HCT116 (cell line): ENCODE measurements at regions not wholly inside any gene's neighbourhood (a gene's known extent, or its start where the extent isn't known, plus 50 kb on each side); places are given as distances from the start of the nearest gene placed in this dataset.
"Not testable (repeated sequence)": the region's sequence is repeated elsewhere in the genome, so short reads cannot be mapped to it uniquely, and the experiment has no call there.

Experiments
- ATAC-seq: fragments of 200-7000 bp; cut with Tn5 transposase; 2 replicates; pipeline ENCODE4 v1.9.1; 2020; ENCODE audit warnings: mild to moderate bottlenecking, moderate library complexity
- BruUV-seq: library from RNA; stranded (reverse); fragments of 400-500 nt; replicated peaks from 2 replicates; lab custom pipeline; 2021; lab: Mats Ljungman, UMichigan
- CTCF ChIA-PET: fragments of 300-600 bp; sonication (Branson Sonifier 250); formaldehyde crosslinking; loops from one replicate; lab custom pipeline; 2021; ENCODE audit warnings: antibody characterized with exemption; lab: Charles Lee
- POLR2A ChIA-PET: fragments of 300-600, 350-600 bp; sonication (Branson Sonifier 250); formaldehyde crosslinking; loops from one replicate; lab custom pipeline; 2021; ENCODE audit warnings: antibody characterized with exemption; lab: Charles Lee
- RAD21 ChIA-PET, 2 experiments: fragments of 300-600 bp; sonication (Branson Sonifier 250); formaldehyde crosslinking; loops; one replicate each; lab custom pipeline; 2023; ENCODE audit warnings: low total read pairs in 2 of 2; ENCODE audit not compliant: uncharacterized antibody in 2 of 2, unreplicated experiment in 2 of 2, low non-redundant PET in 1 of 2; lab: Charles Lee
- DNase-seq: peaks from one replicate; pipeline ENCODE4 v3.0.0-alpha.2; 2010; ENCODE audit warnings: low read depth, low spot score
- H2AFZ ChIP-seq: fragments of 200-600 bp; shearing (Covaris generic), sonication (generic); 2 replicates; pipeline ENCODE4 v1.6.1; 2017; ENCODE audit warnings: low read depth, mixed run types, mixed read lengths, antibody characterized with exemption, low read length; ENCODE audit not compliant: poor library complexity, severe bottlenecking
- H3K27ac ChIP-seq: 2 replicates; pipeline ENCODE4 v1.5.1; 2012; ENCODE audit warnings: low read depth, low read length
- H3K27me3 ChIP-seq: fragments of 200-600 bp; sonication (generic); 2 replicates; pipeline ENCODE4 v1.6.1; 2016; ENCODE audit warnings: mixed run types, low read length, mixed read lengths; ENCODE audit not compliant: insufficient read depth
- H3K36me3 ChIP-seq, 2 experiments: fragments of 200-500 bp in 1 of 2; fragments of 200-600 bp in 1 of 2; sonication (Bioruptor generic) in 1 of 2; sonication (generic) in 1 of 2; 2 replicates each; pipeline versions ENCODE4 v1.5.1 to v1.6.1; 2014 to 2016; ENCODE audit warnings: low read length in 2 of 2, inconsistent platforms in 1 of 2, mixed read lengths in 1 of 2, mixed run types in 1 of 2; ENCODE audit not compliant: insufficient read depth in 2 of 2, control insufficient read depth in 1 of 2
- H3K4me1 ChIP-seq, 2 experiments: fragments of 200-600 bp in 1 of 2; sonication (generic) in 1 of 2; 2 replicates each; pipeline versions ENCODE4 v1.5.1 to v1.6.1; 2012 to 2017; ENCODE audit warnings: low read length in 2 of 2, inconsistent platforms in 1 of 2, mild to moderate bottlenecking in 1 of 2, mixed read lengths in 1 of 2, mixed run types in 1 of 2, moderate library complexity in 1 of 2; ENCODE audit not compliant: insufficient read depth in 2 of 2, control insufficient read depth in 1 of 2
- H3K4me2 ChIP-seq: fragments of 200-600 bp; sonication (generic); 2 replicates; pipeline ENCODE4 v1.6.1; 2017; ENCODE audit warnings: mixed run types, low read length, mixed read lengths
- H3K4me3 ChIP-seq, 2 experiments: fragments of 200-600 bp in 1 of 2; sonication (generic) in 1 of 2; replicated peaks in 1 of 2; 2 replicates each; pipeline ENCODE4 v1.5.1; 2011 to 2016; ENCODE audit warnings: low read length in 2 of 2, control low read depth in 1 of 2, low read depth in 1 of 2, mild to moderate bottlenecking in 1 of 2, mixed read lengths in 1 of 2, mixed run types in 1 of 2
- H3K79me2 ChIP-seq: fragments of 200-600 bp; sonication (generic); 2 replicates; pipeline ENCODE4 v1.6.1; 2017; ENCODE audit warnings: mild to moderate bottlenecking, mixed run types, low read length, moderate library complexity, mixed read lengths; ENCODE audit not compliant: insufficient read depth
- H3K9ac ChIP-seq: fragments of 200-600 bp; sonication (generic); 2 replicates; pipeline ENCODE4 v1.6.1; 2016; ENCODE audit warnings: low read length, mixed read lengths
- H3K9me2 ChIP-seq: fragments of 200-600 bp; sonication (generic), shearing (Covaris generic); 2 replicates; pipeline ENCODE4 v1.6.1; 2017; ENCODE audit warnings: mixed run types, mild to moderate bottlenecking, moderate library complexity; ENCODE audit not compliant: insufficient read depth
- H3K9me3 ChIP-seq, 2 experiments: fragments of 200-500 bp in 1 of 2; fragments of 200-600 bp in 1 of 2; sonication (Bioruptor generic) in 1 of 2; sonication (generic) in 1 of 2; 2 replicates each; pipeline ENCODE4 v1.6.1; 2014 to 2017; ENCODE audit warnings: low read length in 2 of 2, mixed read lengths in 2 of 2, inconsistent platforms in 1 of 2, low read depth in 1 of 2, mild to moderate bottlenecking in 1 of 2, mixed run types in 1 of 2, moderate library complexity in 1 of 2; ENCODE audit not compliant: control insufficient read depth in 1 of 2, insufficient read depth in 1 of 2
- H4K20me1 ChIP-seq: fragments of 200-600 bp; sonication (generic), shearing (Covaris generic); 2 replicates; pipeline ENCODE4 v1.6.1; 2017; ENCODE audit warnings: mixed run types, mild to moderate bottlenecking, moderate library complexity; ENCODE audit not compliant: insufficient read depth
- CEBPB ChIP-seq: IDR thresholded peaks from 2 replicates; pipeline ENCODE4 v1.6.1; 2012; ENCODE audit warnings: low read depth
- CTCF ChIP-seq, 3 experiments: fragments of 200-600 bp in 1 of 3; sonication (generic) in 1 of 3; IDR thresholded peaks in 2 of 3; conservative IDR thresholded peaks in 1 of 3; 2 replicates each; pipeline ENCODE4 v1.5.1; 2012 to 2017; ENCODE audit warnings: low read depth in 2 of 3, low read length in 2 of 3, antibody characterized with exemption in 1 of 3, borderline replicate concordance in 1 of 3, control low read depth in 1 of 3, mild to moderate bottlenecking in 1 of 3, mixed read lengths in 1 of 3, mixed run types in 1 of 3, moderate library complexity in 1 of 3; ENCODE audit not compliant: insufficient read depth in 1 of 3
- EZH2phosphoT487 ChIP-seq: fragments of 200-600 bp; IDR thresholded peaks from 2 replicates; pipeline ENCODE4 v1.6.1; 2018; ENCODE audit warnings: antibody characterized with exemption, borderline replicate concordance
- FOSL1 ChIP-seq: IDR thresholded peaks from 2 replicates; pipeline ENCODE4 v1.6.1; 2012; ENCODE audit warnings: low read depth
- POLR2A ChIP-seq: IDR thresholded peaks from 2 replicates; pipeline ENCODE4 v1.7.0; 2011; ENCODE audit warnings: borderline replicate concordance; ENCODE audit not compliant: insufficient read depth, insufficient read length; ENCODE audit errors: extremely low read depth
- POLR2AphosphoS5 ChIP-seq: IDR thresholded peaks from 2 replicates; pipeline ENCODE4 v1.6.1; 2011; ENCODE audit warnings: mild to moderate bottlenecking, low read depth, low read length, moderate library complexity
- RAD21 ChIP-seq: IDR thresholded peaks from 2 replicates; pipeline ENCODE4 v1.6.1; 2012; ENCODE audit warnings: low read depth, mild to moderate bottlenecking
- SIN3A ChIP-seq: IDR thresholded peaks from 2 replicates; pipeline ENCODE4 v1.6.1; 2012; ENCODE audit warnings: low read depth
- SP1 ChIP-seq: IDR thresholded peaks from 2 replicates; pipeline ENCODE4 v1.6.1; 2012; ENCODE audit warnings: low read depth
- SRF ChIP-seq: IDR thresholded peaks from 2 replicates; pipeline ENCODE4 v1.6.1; 2012; ENCODE audit warnings: low read depth
- YY1 ChIP-seq: IDR thresholded peaks from 2 replicates; pipeline ENCODE4 v1.6.1; 2011; ENCODE audit warnings: low read length, low read depth, moderate library complexity, mild to moderate bottlenecking; ENCODE audit not compliant: insufficient replicate concordance; ENCODE audit errors: extremely low read depth
- ZFX ChIP-seq: fragments of 450-650 bp; IDR thresholded peaks from 2 replicates; pipeline ENCODE4 v1.6.1; 2017
- intact Hi-C: fragments of 100-400 bp; cut with micrococcal nuclease; formaldehyde crosslinking; loops from 2 replicates; pipeline ENCODE4 v1.10.0; 2022

- ATAC-seq, CTCF ChIA-PET, H3K4me3 ChIP-seq, H3K27me3 ChIP-seq, H3K9ac ChIP-seq, H3K9me2 ChIP-seq, H3K4me1 ChIP-seq, H3K27ac ChIP-seq, intact Hi-C loops, H3K36me3 ChIP-seq, H3K4me2 ChIP-seq, H4K20me1 ChIP-seq, H2AFZ ChIP-seq, POLR2A ChIA-PET, BruUV-seq, DNase-seq, RAD21 ChIA-PET, H3K79me2 ChIP-seq, H3K9me3 ChIP-seq: not testable (repeated sequence)
Observed at GRCh38 chr15:69708436-69709122, 256.0 kb downstream of the RPLP1 start.

- Histone ChIP-seq H4K20me1 (no peaks in the 10 kb centered on the region), H3K9me2 (no peaks in the 10 kb centered on the region), H3K27ac (no peak overlapping the region), H3K36me3 (no peaks in the 10 kb centered on the region), H2AFZ (no peak overlapping the region), H3K4me2 (no peak overlapping the region), H3K4me1 (no peaks in the 10 kb centered on the region), H3K27me3 (peaks cover 5% of the 10 kb centered on the region; the same call in 1 of the 2 replicates), H3K4me3 (no peak overlapping the region), H3K79me2 (no peaks in the 10 kb centered on the region), H3K9me3 (no peaks in the 10 kb centered on the region)
- no TSS peak for BruUV-seq
- POLR2A ChIA-PET, result no interaction called here
- no peak for DNase-seq
- intact Hi-C loops, result no loop called here
- RAD21 ChIA-PET, result no interaction called here
- no peak for ATAC-seq
- CTCF ChIA-PET, result no interaction called here
- TF ChIP-seq EZH2phosphoT487, result no peak
- TF ChIP-seq CEBPB, result no peak
- TF ChIP-seq SRF, result no peak
- no peak for TF ChIP-seq SIN3A
- no peak for TF ChIP-seq SP1
- TF ChIP-seq CTCF (IDR thresholded peaks at IDR 0.05 in 2 of 3, conservative IDR thresholded peaks at IDR 0.05 in 1 of 3; ENCODE audit: borderline replicate concordance in 1 of 3, insufficient read depth in 1 of 3, low read depth in 2 of 3, low read length in 2 of 3), result no peak
- TF ChIP-seq ZFX, result no peak
- TF ChIP-seq POLR2A, result no peak
- TF ChIP-seq YY1, result no peak
- no peak for TF ChIP-seq FOSL1
- TF ChIP-seq RAD21, result no peak
- TF ChIP-seq POLR2AphosphoS5, result no peak
- TF ChIP-seq, all 23 proteins: peak for 0
- no peak overlapping the region for H3K9ac ChIP-seq
Observed at GRCh38 chr15:69712991-69713390, 260.4 kb downstream of the RPLP1 start.
